ENCODE measurements at regions not wholly inside any gene's neighbourhood (a gene's known extent, or its start where the extent isn't known, plus 50 kb on each side); places are given as distances from the start of the nearest gene placed in this dataset.

GRCh38 chr2:8102470-8102869 is 579.4 kb upstream of the ID2 start:
- TF ChIP-seq TAF1 (IDR thresholded peaks at IDR 0.05; ENCODE audit: borderline replicate concordance, insufficient read depth, low read length) (no peak), REST (IDR thresholded peaks at IDR 0.05; ENCODE audit: insufficient read depth in 1 of 2, low read depth in 2 of 2, low read length in 2 of 2) (no peak)
